Activated CD4-positive, alpha-beta T cell treated with anti-CD3 and anti-CD28 coated beads, Interleukin-2, amount 10 ng/mL, durations not matched to agents 7 days and 5 days (primary cell): ENCODE measurements at regions not wholly inside any gene's neighbourhood (a gene's known extent, or its start where the extent isn't known, plus 50 kb on each side); places are given as distances from the start of the nearest gene placed in this dataset.

Source experiments
- CTCF ChIA-PET: fragments of 350-600 bp; sonication (Branson Sonifier 250); formaldehyde crosslinking; loops from one replicate; lab custom pipeline; 2021; ENCODE audit warnings: antibody characterized with exemption; lab: Charles Lee
- POLR2A ChIA-PET: fragments of 350-600 bp; sonication (Branson Sonifier 250); formaldehyde crosslinking; loops from one replicate; lab custom pipeline; 2021; ENCODE audit warnings: antibody characterized with exemption; lab: Charles Lee
- DNase-seq: peaks from one replicate; pipeline ENCODE4 v3.0.0-alpha.2; 2020
- H3K27ac Mint-ChIP-seq: one replicate; pipeline ENCODE4 v1.8.0; 2021; ENCODE audit warnings: mild to moderate bottlenecking, moderate library complexity, mixed read lengths
- H3K27me3 Mint-ChIP-seq: one replicate; pipeline ENCODE4 v1.8.0; 2021; ENCODE audit warnings: mixed read lengths
- H3K36me3 Mint-ChIP-seq: one replicate; pipeline ENCODE4 v1.8.0; 2021; ENCODE audit warnings: low read depth, mixed read lengths
- H3K4me1 Mint-ChIP-seq: one replicate; pipeline ENCODE4 v1.8.0; 2021; ENCODE audit warnings: mixed read lengths
- H3K4me3 Mint-ChIP-seq: one replicate; pipeline ENCODE4 v1.8.0; 2021; ENCODE audit warnings: mild to moderate bottlenecking, moderate library complexity, mixed read lengths
- H3K9me3 Mint-ChIP-seq: one replicate; pipeline ENCODE4 v1.8.0; 2021; ENCODE audit warnings: mixed read lengths

DNA sequence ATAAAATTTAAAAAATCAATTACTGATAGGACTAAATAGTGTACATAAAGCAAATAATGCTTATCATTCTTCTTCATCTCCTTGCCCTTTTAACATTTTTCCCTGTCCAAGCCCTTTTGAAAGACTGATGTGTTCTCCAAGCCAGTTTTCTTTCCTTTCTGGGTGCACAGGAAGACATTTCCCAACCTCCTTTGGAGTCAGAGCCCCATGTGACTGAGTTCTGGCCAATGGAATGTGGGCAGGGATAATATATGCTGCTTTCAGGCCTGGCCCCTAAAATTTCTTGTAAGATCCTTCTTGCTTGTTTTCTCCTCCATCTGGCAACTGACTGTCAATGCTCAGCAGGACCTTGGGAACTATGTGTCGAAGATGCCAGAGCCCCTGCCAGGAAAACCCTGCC, 197.5 kb downstream of the EMX2 start:
- Mint-ChIP-seq H3K36me3 (no peaks in the 10 kb centered on the region), H3K4me3 (no peak overlapping the region), H3K27me3 (peaks cover 20% of the 10 kb centered on the region), H3K9me3 (no peaks in the 10 kb centered on the region), H3K4me1 (no peaks in the 10 kb centered on the region), H3K27ac (no peak overlapping the region)
- CTCF ChIA-PET: no interaction called here
- DNase-seq: no peak
- POLR2A ChIA-PET: interaction anchor here (0.6 kb wide), 1 partner anchor 387 kb away, joined by 3 read pairs; no protein-coding TSS in a partner anchor

DNA sequence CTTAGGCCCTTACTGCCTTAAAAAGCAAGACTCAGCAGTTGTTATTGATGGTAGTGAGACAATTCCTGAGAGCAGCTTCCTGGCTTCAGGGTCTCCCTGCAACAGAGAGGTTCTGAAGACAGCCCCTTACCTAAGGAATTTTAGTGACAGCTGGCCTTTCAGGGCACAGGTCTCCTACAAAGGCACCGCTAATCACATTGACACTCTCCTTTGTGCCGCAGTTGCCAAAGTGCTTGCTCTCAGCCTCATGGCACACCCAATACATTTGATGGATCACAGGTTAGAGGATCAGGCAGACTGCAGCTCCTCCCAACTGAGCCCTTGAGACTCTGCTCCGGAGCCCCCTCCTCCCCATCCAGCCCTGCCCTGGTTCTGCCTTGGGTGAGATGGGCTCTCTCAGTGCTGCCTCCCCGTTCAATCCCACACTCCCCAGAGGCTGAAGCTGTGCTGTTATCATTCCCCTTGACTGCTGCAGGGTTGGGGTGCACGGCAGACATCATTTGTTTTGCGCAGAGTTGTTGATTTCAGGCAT, 198.2 kb downstream of the EMX2 start:
- H3K27me3 Mint-ChIP-seq: peaks cover 14% of the 10 kb centered on the region
- CTCF ChIA-PET: no interaction called here

DNA sequence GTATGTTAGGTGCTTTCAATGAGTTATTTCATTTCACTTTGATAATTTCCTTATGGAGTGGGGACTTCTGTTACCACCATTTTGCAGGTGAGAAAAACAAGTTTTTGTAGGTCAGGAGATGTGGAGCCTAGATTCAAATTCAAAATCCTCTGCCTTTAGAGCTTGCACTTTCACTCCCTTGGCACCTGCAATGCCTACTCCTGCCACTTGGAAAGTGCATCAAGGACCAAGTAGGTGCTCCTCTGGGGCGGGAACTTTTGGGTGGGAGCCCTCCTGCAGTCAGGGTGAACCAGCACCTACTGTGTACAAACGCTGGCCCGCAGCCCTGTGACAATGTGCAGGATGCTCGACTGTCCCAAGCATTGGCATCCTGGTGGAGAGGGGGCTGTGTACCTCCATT, 199.0 kb downstream of the EMX2 start:
- peaks cover 9% of the 10 kb centered on the region for H3K27me3 Mint-ChIP-seq
- H3K4me3 Mint-ChIP-seq: no peak overlapping the region
- H3K36me3 Mint-ChIP-seq: no peaks in the 10 kb centered on the region
- ChIA-PET POLR2A (no interaction called here), CTCF (no interaction called here)
- no peak overlapping the region for H3K27ac Mint-ChIP-seq
- H3K4me1 Mint-ChIP-seq: no peaks in the 10 kb centered on the region
- no peaks in the 10 kb centered on the region for H3K9me3 Mint-ChIP-seq
- no peak for DNase-seq

More for the DNA sequence above, 198.2 kb downstream of the EMX2 start:
- H3K27ac Mint-ChIP-seq: no peak overlapping the region
- no peak overlapping the region for H3K4me3 Mint-ChIP-seq
- H3K9me3 Mint-ChIP-seq: no peaks in the 10 kb centered on the region
- H3K36me3 Mint-ChIP-seq: no peaks in the 10 kb centered on the region
- POLR2A ChIA-PET: no interaction called here
- no peaks in the 10 kb centered on the region for H3K4me1 Mint-ChIP-seq
- DNase-seq: no peak

DNA sequence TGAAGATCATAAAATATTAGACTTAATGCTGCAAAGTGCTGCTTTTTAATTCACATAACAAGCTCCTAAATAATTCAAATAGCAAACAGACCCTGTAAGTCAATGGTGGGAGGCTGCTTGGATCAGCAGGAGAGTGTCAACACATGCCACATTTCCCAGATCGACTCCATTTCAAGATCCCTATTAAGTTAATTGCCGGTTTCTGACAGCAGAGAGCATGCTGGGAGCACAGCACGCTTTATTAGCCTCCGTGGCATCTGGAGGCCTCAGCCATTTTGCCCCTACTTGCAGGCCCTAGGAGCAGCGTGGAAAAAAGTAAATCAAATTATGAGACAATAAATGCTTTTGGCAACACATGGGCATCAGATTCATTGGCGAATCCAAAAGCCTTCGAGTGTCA, 201.0 kb downstream of the EMX2 start:
- Mint-ChIP-seq H3K4me1 (no peaks in the 10 kb centered on the region), H3K27ac (no peak overlapping the region), H3K9me3 (no peaks in the 10 kb centered on the region), H3K4me3 (no peak overlapping the region), H3K27me3 (peaks cover 3% of the 10 kb centered on the region), H3K36me3 (no peaks in the 10 kb centered on the region)
- ChIA-PET CTCF (no interaction called here), POLR2A (no interaction called here)
- DNase-seq: no peak

DNA sequence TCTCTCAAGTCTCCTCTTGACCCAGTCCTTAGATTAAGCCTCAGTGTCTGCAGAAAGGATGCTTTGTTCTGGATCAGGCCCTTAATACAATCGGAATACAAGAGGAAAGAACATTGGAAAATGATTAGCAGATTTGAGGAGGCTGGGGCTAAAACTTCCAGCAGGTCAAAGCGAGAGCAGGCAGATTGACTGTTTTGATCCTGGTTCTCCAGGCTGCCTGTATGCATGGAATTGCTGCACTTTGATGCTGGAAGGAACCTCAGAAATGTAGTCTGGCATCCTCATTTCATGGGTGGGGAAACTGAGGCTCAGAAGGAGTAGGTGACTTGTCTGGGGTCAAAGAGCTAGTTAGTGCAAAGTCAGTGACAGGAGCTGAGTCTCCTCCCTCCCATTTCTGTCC, 202.8 kb downstream of the EMX2 start:
- no peak for DNase-seq
- POLR2A ChIA-PET: no interaction called here
- Mint-ChIP-seq H3K4me3 (no peak overlapping the region), H3K4me1 (no peaks in the 10 kb centered on the region), H3K36me3 (no peaks in the 10 kb centered on the region), H3K27ac (no peak overlapping the region), H3K27me3 (peaks cover 3% of the 10 kb centered on the region), H3K9me3 (no peaks in the 10 kb centered on the region)
- CTCF ChIA-PET: interaction anchor here (0.8 kb wide), 1 partner anchor 53 kb away, joined by 3 read pairs; no protein-coding TSS in a partner anchor

DNA sequence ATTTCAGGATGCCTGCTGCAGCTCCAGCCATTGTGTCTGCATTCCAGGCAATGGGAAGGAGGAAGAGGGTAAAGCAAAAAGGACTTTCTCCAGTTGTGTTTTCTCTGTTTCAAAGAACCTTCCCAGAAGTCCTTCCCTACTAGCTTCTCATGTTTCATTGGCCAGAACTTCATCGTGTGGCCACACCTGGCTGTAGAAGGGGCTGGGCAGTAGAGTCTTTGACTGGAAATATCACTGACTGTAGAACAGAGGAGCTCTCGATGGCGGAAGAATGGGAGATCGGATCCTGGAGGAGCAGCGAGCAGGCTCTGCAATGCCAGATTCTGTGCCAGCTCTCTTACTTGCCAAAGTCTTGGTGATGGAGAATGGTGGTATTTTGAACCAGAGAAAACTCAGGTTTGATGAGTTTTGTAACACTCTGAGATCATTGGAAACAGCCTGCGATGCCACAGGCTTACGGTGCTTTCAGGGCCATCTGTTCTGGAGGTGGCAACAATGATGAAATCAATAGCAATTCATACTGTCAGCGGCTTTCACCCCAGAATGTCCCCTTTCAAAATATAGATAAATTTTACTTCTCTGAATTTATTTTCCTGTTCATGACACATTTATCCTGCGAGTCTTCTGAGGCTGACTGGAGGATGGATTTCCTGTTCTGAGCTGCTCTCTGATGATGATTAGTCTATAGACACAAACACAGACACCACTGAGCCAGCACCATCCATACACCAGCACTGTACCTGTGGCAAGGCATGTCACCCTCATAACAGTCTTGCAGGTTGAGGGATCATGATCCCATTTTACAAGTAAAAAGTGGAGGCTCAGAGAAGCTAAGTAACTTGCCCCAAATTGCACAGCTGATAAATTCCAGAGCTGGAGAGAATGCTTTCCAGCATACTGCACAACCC, 204.2 kb downstream of the EMX2 start:
- ChIA-PET CTCF (no interaction called here), POLR2A (no interaction called here)
- no peaks in the 10 kb centered on the region for H3K36me3 Mint-ChIP-seq
- H3K27ac Mint-ChIP-seq: no peak overlapping the region
- no peak overlapping the region for H3K4me3 Mint-ChIP-seq
- H3K9me3 Mint-ChIP-seq: no peaks in the 10 kb centered on the region
- H3K27me3 Mint-ChIP-seq: no peaks in the 10 kb centered on the region
- no peak for DNase-seq
- no peaks in the 10 kb centered on the region for H3K4me1 Mint-ChIP-seq

DNA sequence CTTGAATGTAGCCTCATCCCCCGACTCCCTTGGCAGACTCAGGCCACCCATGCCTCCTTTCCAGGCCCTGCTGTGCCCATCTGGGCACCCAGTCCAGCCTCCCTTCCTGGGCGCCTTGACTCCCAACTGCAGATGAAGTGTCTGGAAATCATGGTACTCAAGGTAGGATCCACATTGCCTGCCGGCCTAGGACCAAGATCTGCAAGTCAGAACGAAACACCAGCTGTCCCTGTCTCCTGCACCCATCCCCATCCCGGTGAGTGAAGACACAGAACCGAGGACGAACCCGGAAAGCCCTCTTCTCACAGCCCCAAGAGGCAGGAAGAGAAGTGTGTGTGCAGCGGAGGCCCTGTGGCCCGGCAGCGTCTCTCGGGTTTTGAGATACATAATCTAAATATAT, 205.1 kb downstream of the EMX2 start:
- no peaks in the 10 kb centered on the region for H3K27me3 Mint-ChIP-seq
- no peak overlapping the region for H3K4me3 Mint-ChIP-seq
- no peaks in the 10 kb centered on the region for H3K4me1 Mint-ChIP-seq
- no peak overlapping the region for H3K27ac Mint-ChIP-seq
- no peaks in the 10 kb centered on the region for H3K9me3 Mint-ChIP-seq
- ChIA-PET POLR2A (no interaction called here), CTCF (no interaction called here)
- DNase-seq: no peak
- H3K36me3 Mint-ChIP-seq: no peaks in the 10 kb centered on the region

DNA sequence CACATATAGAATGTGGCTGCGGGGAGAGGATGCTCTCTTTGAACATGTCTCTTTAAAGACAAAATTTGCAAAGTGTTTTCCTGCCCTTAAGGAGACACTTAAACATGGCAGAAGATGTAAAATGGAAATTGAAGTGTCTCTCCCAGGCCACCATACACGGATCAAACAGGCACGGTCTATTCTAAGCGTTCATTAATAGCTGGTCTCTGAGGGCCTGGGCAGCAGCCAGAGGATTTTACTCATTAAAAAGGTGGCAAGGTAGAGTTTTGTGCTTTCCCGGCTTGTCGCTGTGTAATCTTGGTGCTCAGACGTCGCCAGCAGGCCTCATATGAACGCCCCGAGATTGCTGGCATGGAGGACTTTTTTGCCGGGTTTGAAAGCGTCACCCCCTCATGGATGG, 205.5 kb downstream of the EMX2 start:
- Mint-ChIP-seq H3K27ac (no peak overlapping the region), H3K27me3 (no peaks in the 10 kb centered on the region), H3K9me3 (no peaks in the 10 kb centered on the region), H3K4me3 (no peak overlapping the region), H3K4me1 (no peaks in the 10 kb centered on the region), H3K36me3 (no peaks in the 10 kb centered on the region)
- ChIA-PET POLR2A (no interaction called here), CTCF (no interaction called here)
- no peak for DNase-seq

DNA sequence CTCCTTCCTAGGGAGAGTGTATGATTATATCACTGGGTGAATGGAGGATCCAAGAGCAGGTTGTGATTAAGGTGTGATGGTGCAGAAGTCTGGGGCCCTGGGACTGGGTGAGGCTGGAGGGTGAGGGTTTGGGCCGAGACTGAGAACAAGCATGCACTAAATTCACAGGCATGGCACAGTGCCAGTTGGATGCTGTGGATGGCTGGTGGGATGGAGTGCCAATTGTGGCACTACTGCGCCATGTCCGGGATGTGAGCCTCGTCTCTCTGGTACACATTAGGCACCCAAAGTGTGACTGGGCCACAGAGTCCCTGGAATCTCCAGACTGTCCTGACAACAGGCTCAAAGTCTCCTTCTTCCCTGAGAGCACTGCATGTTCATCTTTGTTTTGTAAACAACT, 208.1 kb downstream of the EMX2 start:
- H3K4me1 Mint-ChIP-seq: no peaks in the 10 kb centered on the region
- no peak overlapping the region for H3K27ac Mint-ChIP-seq
- ChIA-PET POLR2A (no interaction called here), CTCF (no interaction called here)
- no peaks in the 10 kb centered on the region for H3K9me3 Mint-ChIP-seq
- no peak overlapping the region for H3K4me3 Mint-ChIP-seq
- no peaks in the 10 kb centered on the region for H3K27me3 Mint-ChIP-seq
- DNase-seq: no peak
- H3K36me3 Mint-ChIP-seq: no peaks in the 10 kb centered on the region

DNA sequence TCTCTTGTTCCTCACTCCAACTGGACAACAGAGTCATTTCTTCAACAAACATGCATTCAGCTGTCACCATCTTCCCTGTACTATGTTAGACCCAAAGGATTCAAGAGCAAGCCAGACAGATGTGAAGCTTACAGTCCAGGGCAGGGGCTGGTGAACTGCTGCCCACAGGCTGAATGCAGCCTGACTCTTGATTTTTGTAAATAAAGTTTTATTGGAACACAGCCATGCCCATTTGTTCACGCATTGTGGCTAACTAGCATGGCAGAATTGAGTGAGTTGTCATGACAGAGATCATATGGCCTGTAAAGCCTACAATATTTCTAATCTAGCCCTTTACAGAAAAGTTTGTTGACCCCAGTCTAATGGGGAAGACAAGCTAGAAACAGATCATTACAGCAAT, 208.7 kb downstream of the EMX2 start:
- H3K27me3 Mint-ChIP-seq: peaks cover 4% of the 10 kb centered on the region
- no peaks in the 10 kb centered on the region for H3K36me3 Mint-ChIP-seq
- POLR2A ChIA-PET: no interaction called here
- no peak overlapping the region for H3K27ac Mint-ChIP-seq
- no peak overlapping the region for H3K4me3 Mint-ChIP-seq
- CTCF ChIA-PET: no interaction called here
- no peaks in the 10 kb centered on the region for H3K9me3 Mint-ChIP-seq
- no peak for DNase-seq
- no peaks in the 10 kb centered on the region for H3K4me1 Mint-ChIP-seq

DNA sequence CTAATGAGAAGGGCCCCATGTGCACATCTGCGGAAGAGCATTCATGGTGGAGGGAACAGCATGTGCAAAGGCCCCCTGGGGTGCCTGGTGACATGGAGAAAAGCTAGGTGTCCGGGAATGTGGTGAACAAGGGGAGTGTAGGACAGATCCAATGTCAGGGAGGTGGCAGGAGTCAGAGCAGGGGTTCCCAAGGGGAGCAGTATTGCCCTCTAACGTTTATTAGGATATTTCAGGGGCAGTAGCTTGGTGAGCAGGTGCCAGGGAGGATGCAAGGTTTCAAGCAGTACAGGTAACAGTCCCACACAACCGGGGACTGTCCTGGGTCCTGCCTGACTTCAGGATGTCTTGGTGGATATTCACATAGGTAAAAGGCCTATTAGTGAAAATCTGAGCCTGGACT, 209.6 kb downstream of the EMX2 start:
- no peak overlapping the region for H3K27ac Mint-ChIP-seq
- no peaks in the 10 kb centered on the region for H3K36me3 Mint-ChIP-seq
- no peaks in the 10 kb centered on the region for H3K9me3 Mint-ChIP-seq
- peaks cover 4% of the 10 kb centered on the region for H3K27me3 Mint-ChIP-seq
- ChIA-PET CTCF (no interaction called here), POLR2A (no interaction called here)
- H3K4me3 Mint-ChIP-seq: no peak overlapping the region
- DNase-seq: no peak
- no peaks in the 10 kb centered on the region for H3K4me1 Mint-ChIP-seq

DNA sequence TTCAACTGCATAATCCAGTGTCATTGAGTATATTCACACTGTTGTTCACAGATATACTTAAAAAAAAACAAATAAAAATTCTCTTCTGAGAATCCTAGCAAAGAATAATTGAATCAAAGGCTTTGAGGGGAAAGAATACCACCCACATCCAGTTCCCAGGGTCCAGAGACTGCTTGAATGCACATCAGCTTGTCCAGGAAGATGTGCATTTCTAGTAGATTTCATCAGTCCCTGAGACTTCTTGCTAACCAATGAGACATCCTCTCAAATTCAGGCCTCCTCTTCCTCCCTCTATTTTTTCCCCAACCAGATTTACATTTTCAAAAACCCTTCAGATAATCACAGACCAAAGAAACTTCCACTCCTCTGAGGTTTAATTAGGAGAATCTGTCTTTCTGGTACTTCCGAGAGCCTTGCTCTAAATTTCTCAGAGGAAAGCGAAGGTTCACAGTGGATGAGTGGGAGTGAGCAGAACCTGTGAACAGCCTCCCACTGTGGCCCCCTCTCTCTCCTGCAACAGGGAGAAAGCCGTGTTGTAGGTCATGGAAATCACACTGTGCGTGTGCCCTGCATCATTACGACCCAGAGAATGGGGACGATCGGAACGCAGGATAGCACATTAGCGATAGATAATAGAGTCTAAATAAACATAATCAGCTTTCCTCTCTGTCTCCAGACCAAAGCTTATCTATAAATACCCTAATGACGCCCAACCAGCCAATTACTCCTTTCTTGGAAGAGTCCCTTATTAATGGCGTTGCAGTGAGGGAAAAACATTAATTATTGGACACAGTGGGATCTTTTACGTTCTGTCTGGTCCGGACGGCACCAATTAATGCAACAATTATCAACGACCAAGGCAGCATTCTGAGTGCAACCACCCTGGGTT, 212.5 kb downstream of the EMX2 start:
- Mint-ChIP-seq H3K4me1 (no peaks in the 10 kb centered on the region), H3K27me3 (peaks cover 4% of the 10 kb centered on the region), H3K36me3 (no peaks in the 10 kb centered on the region), H3K4me3 (no peak overlapping the region), H3K27ac (no peak overlapping the region), H3K9me3 (no peaks in the 10 kb centered on the region)
- ChIA-PET CTCF (no interaction called here), POLR2A (no interaction called here)
- DNase-seq: no peak

DNA sequence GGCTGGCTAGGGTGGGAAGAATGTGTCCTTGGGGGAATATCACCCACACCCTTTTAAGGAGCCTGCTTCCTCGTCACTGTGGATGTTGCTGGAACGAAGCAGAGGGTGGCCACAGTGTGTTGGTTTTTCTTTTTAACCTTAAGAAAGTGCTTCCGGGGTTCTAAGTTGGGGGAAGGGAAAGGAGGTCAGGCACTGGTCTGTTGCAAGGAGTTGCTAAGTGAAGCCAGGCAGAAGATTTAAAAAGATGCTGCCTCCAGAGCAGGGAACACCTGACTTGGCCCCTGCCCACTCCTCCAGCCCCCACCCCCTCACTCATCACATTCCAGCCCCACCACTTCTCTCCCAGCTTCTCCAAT, 213.1 kb downstream of the EMX2 start:
- no peaks in the 10 kb centered on the region for H3K9me3 Mint-ChIP-seq
- H3K4me1 Mint-ChIP-seq: no peaks in the 10 kb centered on the region
- DNase-seq: no peak
- peaks cover 4% of the 10 kb centered on the region for H3K27me3 Mint-ChIP-seq
- H3K4me3 Mint-ChIP-seq: no peak overlapping the region
- H3K36me3 Mint-ChIP-seq: no peaks in the 10 kb centered on the region
- ChIA-PET POLR2A (no interaction called here), CTCF (no interaction called here)
- H3K27ac Mint-ChIP-seq: no peak overlapping the region
